ENCODE measurements at regions not wholly inside any gene's neighbourhood (a gene's known extent, or its start where the extent isn't known, plus 50 kb on each side); places are given as distances from the start of the nearest gene placed in this dataset.

DNA sequence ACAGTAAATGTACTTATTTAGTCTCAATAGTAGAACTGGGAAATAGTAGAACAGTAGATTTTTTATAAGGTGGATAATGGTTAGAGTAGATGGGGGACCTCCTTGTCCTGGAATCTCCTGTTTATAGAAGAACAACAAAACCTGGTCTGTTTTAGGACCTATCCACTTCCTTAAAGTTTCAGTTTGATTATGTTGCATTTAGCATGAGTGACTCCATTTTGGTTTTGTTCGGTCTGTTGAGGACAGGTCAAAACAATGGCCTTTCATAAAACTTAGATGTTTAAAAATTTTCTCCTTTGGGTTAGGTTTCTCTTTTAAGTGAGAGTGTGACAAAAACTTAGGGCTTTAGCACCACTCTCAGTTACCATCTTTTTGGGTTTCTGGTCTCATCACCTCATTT is 308.9 kb downstream of the BTG1 start:
- in situ Hi-C loops (cut with MboI; ENCODE audit: low pct_ligation_motif_present in 1 of 4, low pct_unique_long_range_greater_than_20kb in 1 of 4, low sequenced_read_pairs in 3 of 4) (no loop called here), intact Hi-C loops (cut with DNase I; ENCODE audit: low total_unique reads) (no loop called here)
- no peaks in the 10 kb centered on the region for H3K4me1 ChIP-seq
- DNase-seq, result no peak
- no peaks in the 10 kb centered on the region for H3K9me3 ChIP-seq
- no peaks in the 10 kb centered on the region for H3K36me3 ChIP-seq
- WGBS, 2 donors (ENCODE audit: low coverage in 1 of 2), result 92 to 100% methylated on average over 1 of the region's 1 CpG
- TF ChIP-seq POLR2AphosphoS5 (IDR thresholded peaks at IDR 0.05) (no peak), CTCF (IDR thresholded peaks at IDR 0.05) (no peak), EP300 (IDR thresholded peaks at IDR 0.05; ENCODE audit: low read depth) (no peak), POLR2A (IDR thresholded peaks at IDR 0.05) (no peak)
- H3K4me3 ChIP-seq, result no peak overlapping the region
- no peaks in the 10 kb centered on the region for H3K27me3 ChIP-seq
- no peak overlapping the region for H3K27ac ChIP-seq

DNA sequence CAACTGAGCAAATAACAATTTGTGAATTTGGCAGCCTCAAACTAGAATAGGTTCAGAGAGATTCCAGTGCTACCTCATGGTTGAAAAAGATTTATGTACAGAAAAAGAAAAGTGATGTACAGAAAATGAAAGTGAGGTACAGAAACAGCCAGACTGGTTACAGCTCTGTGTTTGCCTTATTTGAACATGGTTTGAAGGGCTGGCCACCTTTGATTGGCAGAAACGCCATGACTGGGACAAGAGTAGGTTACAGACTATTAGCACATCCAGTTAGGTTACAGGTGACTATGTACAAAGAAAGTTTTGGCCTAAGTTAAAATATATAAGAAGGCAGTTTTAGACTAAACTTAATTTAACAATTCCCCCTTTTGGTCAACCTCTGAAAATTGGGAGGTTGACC is 309.4 kb downstream of the BTG1 start:
- Histone ChIP-seq H3K27me3 (no peaks in the 10 kb centered on the region), H3K9me3 (no peaks in the 10 kb centered on the region), H3K4me1 (no peaks in the 10 kb centered on the region), H3K27ac (no peak overlapping the region), H3K36me3 (no peaks in the 10 kb centered on the region), H3K4me3 (no peak overlapping the region)
- in situ Hi-C loops (cut with MboI; ENCODE audit: low pct_ligation_motif_present in 1 of 4, low pct_unique_long_range_greater_than_20kb in 1 of 4, low sequenced_read_pairs in 3 of 4), result no loop called here
- DNase-seq, result no peak
- TF ChIP-seq POLR2AphosphoS5 (IDR thresholded peaks at IDR 0.05), result no peak
- TF ChIP-seq POLR2A (IDR thresholded peaks at IDR 0.05), result no peak
- no peak for TF ChIP-seq EP300 (IDR thresholded peaks at IDR 0.05; ENCODE audit: low read depth)
- TF ChIP-seq CTCF (IDR thresholded peaks at IDR 0.05), result no peak
- intact Hi-C loops (cut with DNase I; ENCODE audit: low total_unique reads), result no loop called here
- WGBS, 2 donors (ENCODE audit: low coverage in 1 of 2), result 63 to 84% methylated on average over 1 of the region's 1 CpG

GRCh38 chr12:91835693-91836092 is 310.0 kb downstream of the BTG1 start:
- Histone ChIP-seq H3K4me3 (no peak overlapping the region), H3K36me3 (no peaks in the 10 kb centered on the region), H3K27ac (no peak overlapping the region), H3K27me3 (no peaks in the 10 kb centered on the region), H3K9me3 (no peaks in the 10 kb centered on the region), H3K4me1 (no peaks in the 10 kb centered on the region)
- intact Hi-C loops (cut with DNase I; ENCODE audit: low total_unique reads) (no loop called here), in situ Hi-C loops (cut with MboI; ENCODE audit: low pct_ligation_motif_present in 1 of 4, low pct_unique_long_range_greater_than_20kb in 1 of 4, low sequenced_read_pairs in 3 of 4) (no loop called here)
- DNase-seq, result no peak
- no peak for TF ChIP-seq EP300 (IDR thresholded peaks at IDR 0.05; ENCODE audit: low read depth)
- TF ChIP-seq POLR2A (IDR thresholded peaks at IDR 0.05), result no peak
- TF ChIP-seq CTCF (IDR thresholded peaks at IDR 0.05), result no peak
- no peak for TF ChIP-seq POLR2AphosphoS5 (IDR thresholded peaks at IDR 0.05)

GRCh38 chr12:91833780-91834359 is 311.8 kb downstream of the BTG1 start:
- H3K27me3 ChIP-seq, result no peaks in the 10 kb centered on the region
- no peak overlapping the region for H3K4me3 ChIP-seq
- in situ Hi-C loops (cut with MboI; ENCODE audit: low pct_ligation_motif_present in 1 of 4, low pct_unique_long_range_greater_than_20kb in 1 of 4, low sequenced_read_pairs in 3 of 4) (no loop called here), intact Hi-C loops (cut with DNase I; ENCODE audit: low total_unique reads) (no loop called here)
- H3K4me1 ChIP-seq, result no peaks in the 10 kb centered on the region
- H3K9me3 ChIP-seq, result no peaks in the 10 kb centered on the region
- H3K27ac ChIP-seq, result no peak overlapping the region
- TF ChIP-seq EP300 (IDR thresholded peaks at IDR 0.05; ENCODE audit: low read depth) (no peak), POLR2AphosphoS5 (IDR thresholded peaks at IDR 0.05) (no peak), CTCF (IDR thresholded peaks at IDR 0.05) (no peak), POLR2A (IDR thresholded peaks at IDR 0.05) (no peak)
- WGBS, 2 donors (ENCODE audit: low coverage in 1 of 2), result 83 to 86% methylated on average over 3 of the region's 3 CpGs
- no peak for DNase-seq
- H3K36me3 ChIP-seq, result no peaks in the 10 kb centered on the region
